Ishikawa (cell line): ENCODE measurements at regions not wholly inside any gene's neighbourhood (a gene's known extent, or its start where the extent isn't known, plus 50 kb on each side); places are given as distances from the start of the nearest gene placed in this dataset.
A peak's percentile ranks its signal among the peaks of the same experiment; 100 is the strongest.

Experiments used
- CEBPB ChIP-seq: IDR thresholded peaks from 2 replicates; pipeline ENCODE4 v1.6.1; 2012
- CREB1 ChIP-seq: IDR thresholded peaks from 2 replicates; pipeline ENCODE4 v1.6.1; 2012; ENCODE audit warnings: low read depth
- EGR1 ChIP-seq: IDR thresholded peaks from 2 replicates; pipeline ENCODE4 v1.6.1; 2012
- EP300 ChIP-seq: IDR thresholded peaks from 2 replicates; pipeline ENCODE4 v1.6.1; 2012; ENCODE audit warnings: borderline replicate concordance
- FOXM1 ChIP-seq: IDR thresholded peaks from 2 replicates; pipeline ENCODE4 v1.6.1; 2012; ENCODE audit warnings: low read depth, borderline replicate concordance
- MAX ChIP-seq: IDR thresholded peaks from 2 replicates; pipeline ENCODE4 v1.6.1; 2012
- NFIC ChIP-seq: IDR thresholded peaks from 2 replicates; pipeline ENCODE4 v1.6.1; 2012
- RAD21 ChIP-seq: IDR thresholded peaks from 2 replicates; pipeline ENCODE4 v1.6.1; 2012; ENCODE audit warnings: low read depth
- TAF1 ChIP-seq: IDR thresholded peaks from 2 replicates; pipeline ENCODE4 v1.6.1; 2012; ENCODE audit warnings: low read depth, mild to moderate bottlenecking
- TCF12 ChIP-seq: IDR thresholded peaks from 2 replicates; pipeline ENCODE4 v1.6.1; 2012; ENCODE audit warnings: low read depth
- TEAD4 ChIP-seq: IDR thresholded peaks from 2 replicates; pipeline ENCODE4 v1.6.1; 2012
- YY1 ChIP-seq: IDR thresholded peaks from 2 replicates; pipeline ENCODE4 v1.6.1; 2012; ENCODE audit warnings: low read depth
- ZBTB7A ChIP-seq: IDR thresholded peaks from 2 replicates; pipeline ENCODE4 v1.6.1; 2012; ENCODE audit warnings: low read depth
- TF ChIP-seq, protein P1 (sequence below): IDR thresholded peaks from 2 replicates; pipeline ENCODE4 v1.6.1; 2012
- TF ChIP-seq, protein P2 (sequence below): IDR thresholded peaks from 2 replicates; pipeline ENCODE4 v1.6.1; 2012; ENCODE audit warnings: low read depth, mild to moderate bottlenecking

GRCh38 chr2:78029392-78029995, 507.3 kb upstream of the LRRTM4 start:
- TF ChIP-seq, protein P1, sequence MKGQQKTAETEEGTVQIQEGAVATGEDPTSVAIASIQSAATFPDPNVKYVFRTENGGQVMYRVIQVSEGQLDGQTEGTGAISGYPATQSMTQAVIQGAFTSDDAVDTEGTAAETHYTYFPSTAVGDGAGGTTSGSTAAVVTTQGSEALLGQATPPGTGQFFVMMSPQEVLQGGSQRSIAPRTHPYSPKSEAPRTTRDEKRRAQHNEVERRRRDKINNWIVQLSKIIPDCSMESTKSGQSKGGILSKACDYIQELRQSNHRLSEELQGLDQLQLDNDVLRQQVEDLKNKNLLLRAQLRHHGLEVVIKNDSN, result peak; percentile 40; the same call in 1 of the 2 replicates
- TF ChIP-seq TCF12, result no peak

DNA sequence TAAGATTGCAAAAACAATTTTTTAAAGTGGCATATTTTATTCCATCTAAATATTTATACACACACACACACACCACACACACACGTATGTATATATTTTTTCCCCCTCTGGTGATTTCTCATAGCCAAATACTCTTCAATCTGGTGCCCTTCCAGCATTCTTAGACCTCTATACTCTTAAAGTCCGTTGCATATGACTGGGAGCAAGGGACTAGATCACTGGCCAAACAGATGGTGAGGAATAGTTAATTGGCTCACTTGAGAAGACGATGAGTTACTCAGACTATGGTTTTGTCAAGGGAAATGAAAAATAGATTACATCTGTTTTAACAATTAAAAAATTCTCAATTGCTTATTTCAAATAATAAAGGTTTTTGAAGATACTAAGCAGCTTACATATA, 512.5 kb upstream of the LRRTM4 start:
- no peak for TF ChIP-seq RAD21
- TF ChIP-seq, protein P1, result no peak
- TF ChIP-seq, protein P2, sequence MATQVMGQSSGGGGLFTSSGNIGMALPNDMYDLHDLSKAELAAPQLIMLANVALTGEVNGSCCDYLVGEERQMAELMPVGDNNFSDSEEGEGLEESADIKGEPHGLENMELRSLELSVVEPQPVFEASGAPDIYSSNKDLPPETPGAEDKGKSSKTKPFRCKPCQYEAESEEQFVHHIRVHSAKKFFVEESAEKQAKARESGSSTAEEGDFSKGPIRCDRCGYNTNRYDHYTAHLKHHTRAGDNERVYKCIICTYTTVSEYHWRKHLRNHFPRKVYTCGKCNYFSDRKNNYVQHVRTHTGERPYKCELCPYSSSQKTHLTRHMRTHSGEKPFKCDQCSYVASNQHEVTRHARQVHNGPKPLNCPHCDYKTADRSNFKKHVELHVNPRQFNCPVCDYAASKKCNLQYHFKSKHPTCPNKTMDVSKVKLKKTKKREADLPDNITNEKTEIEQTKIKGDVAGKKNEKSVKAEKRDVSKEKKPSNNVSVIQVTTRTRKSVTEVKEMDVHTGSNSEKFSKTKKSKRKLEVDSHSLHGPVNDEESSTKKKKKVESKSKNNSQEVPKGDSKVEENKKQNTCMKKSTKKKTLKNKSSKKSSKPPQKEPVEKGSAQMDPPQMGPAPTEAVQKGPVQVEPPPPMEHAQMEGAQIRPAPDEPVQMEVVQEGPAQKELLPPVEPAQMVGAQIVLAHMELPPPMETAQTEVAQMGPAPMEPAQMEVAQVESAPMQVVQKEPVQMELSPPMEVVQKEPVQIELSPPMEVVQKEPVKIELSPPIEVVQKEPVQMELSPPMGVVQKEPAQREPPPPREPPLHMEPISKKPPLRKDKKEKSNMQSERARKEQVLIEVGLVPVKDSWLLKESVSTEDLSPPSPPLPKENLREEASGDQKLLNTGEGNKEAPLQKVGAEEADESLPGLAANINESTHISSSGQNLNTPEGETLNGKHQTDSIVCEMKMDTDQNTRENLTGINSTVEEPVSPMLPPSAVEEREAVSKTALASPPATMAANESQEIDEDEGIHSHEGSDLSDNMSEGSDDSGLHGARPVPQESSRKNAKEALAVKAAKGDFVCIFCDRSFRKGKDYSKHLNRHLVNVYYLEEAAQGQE, result no peak
- TF ChIP-seq FOXM1, result no peak
- TF ChIP-seq EGR1, result no peak

GRCh38 chr2:78035804-78036203, 513.6 kb upstream of the LRRTM4 start:
- TF ChIP-seq NFIC (no peak), TCF12 (no peak), RAD21 (no peak)

DNA sequence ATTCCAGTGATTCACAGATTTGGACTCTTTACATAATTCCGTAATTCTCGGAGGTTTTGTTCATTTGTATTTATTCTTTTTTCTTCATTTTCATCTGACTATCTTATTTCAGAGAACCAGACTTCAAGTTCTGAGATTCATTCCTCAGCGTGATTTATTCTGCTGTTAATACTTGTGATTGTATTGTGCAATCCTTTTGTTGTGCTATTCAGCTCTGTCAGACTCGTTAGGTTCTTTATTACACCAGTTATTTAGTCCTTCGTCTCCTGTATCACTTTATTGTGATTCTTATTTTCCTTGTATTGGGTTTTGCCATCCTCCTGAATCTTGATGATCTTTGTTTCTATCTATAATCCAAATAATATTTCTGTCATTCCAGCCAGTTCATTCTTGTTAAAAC, 529.3 kb upstream of the LRRTM4 start:
- TF ChIP-seq TEAD4, result no peak
- no peak for TF ChIP-seq MAX
- no peak for TF ChIP-seq ZBTB7A

DNA sequence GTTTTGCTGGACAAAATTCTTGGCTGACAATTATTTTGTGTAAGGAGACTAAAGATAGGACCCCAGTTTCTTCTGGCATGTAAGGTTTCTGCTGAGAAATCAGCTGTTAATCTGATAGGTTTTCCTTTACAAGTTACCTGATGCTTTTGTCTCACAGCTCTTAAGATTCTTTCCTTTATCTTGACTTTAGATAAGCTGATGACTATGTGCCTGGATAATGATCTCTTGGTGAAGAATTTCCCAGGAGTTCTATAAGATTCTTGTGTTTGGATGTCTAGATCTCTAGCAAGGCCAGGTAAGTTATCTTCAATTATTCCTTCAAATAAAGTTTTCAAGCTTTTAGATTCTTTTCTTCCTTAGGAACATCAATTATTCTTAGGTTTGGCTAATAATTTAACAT, 534.8 kb upstream of the LRRTM4 start:
- TF ChIP-seq CEBPB (no peak), FOXM1 (no peak), TCF12 (no peak), MAX (no peak), EP300 (no peak), EGR1 (no peak), YY1 (no peak), NFIC (no peak), TAF1 (no peak), ZBTB7A (no peak), RAD21 (no peak), CREB1 (no peak), TEAD4 (no peak)
- TF ChIP-seq, protein P2, result no peak
- TF ChIP-seq, protein P1, result no peak

DNA sequence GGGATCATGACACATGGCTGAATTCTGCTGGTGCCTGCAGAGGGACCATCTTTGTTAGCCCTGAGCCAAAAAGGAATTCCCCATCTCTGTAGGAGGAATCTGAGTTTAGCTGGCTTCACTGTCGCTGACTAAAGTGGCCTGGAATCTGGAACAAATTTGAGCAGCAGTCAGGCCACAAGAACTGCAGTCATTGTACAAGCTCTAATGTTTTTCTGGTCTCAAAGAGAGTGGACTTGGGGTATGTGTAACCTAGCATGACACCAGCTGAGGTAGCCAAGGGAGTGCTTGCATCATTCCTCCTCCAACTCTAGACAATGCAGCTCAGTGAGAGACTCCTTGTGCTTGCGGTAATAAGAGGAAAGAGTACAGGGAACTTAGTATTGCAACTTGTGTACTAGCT, 539.1 kb upstream of the LRRTM4 start:
- TF ChIP-seq NFIC, result no peak
- no peak for TF ChIP-seq FOXM1
- TF ChIP-seq TCF12, result no peak
- TF ChIP-seq, protein P2, result no peak
- TF ChIP-seq EGR1, result no peak
